Thyroid gland (tissue), 4 donors: ENCODE measurements at regions not wholly inside any gene's neighbourhood (a gene's known extent, or its start where the extent isn't known, plus 50 kb on each side); places are given as distances from the start of the nearest gene placed in this dataset.

ENCODE experiments used
- DNase-seq, 2 donors: peaks; one replicate each; pipeline ENCODE4 v3.0.0-alpha.2; 2019
- H3K27ac ChIP-seq, 3 donors: fragments of 200-600 bp; sonication (generic); 1 replicate in 2 of 3; 2 replicates in 1 of 3; pipeline ENCODE4 v1.5.1; 2016 to 2019; ENCODE audit warnings: mild to moderate bottlenecking in 1 of 3, moderate library complexity in 1 of 3
- H3K27me3 ChIP-seq: fragments of 200-600 bp; sonication (generic); one replicate; pipeline ENCODE4 v1.5.1; 2019
- H3K36me3 ChIP-seq, 2 donors: fragments of 200-600 bp; sonication (generic); one replicate each; pipeline ENCODE4 v1.5.1; 2016 to 2019
- H3K4me1 ChIP-seq, 2 donors: fragments of 200-600 bp; sonication (generic); one replicate each; pipeline ENCODE4 v1.5.1; 2017 to 2019
- H3K4me3 ChIP-seq, 3 donors: fragments of 200-600 bp; sonication (generic); replicated peaks in 1 of 3; 1 replicate in 2 of 3; 2 replicates in 1 of 3; pipeline ENCODE4 v1.5.1; 2016; ENCODE audit warnings: mild to moderate bottlenecking in 1 of 3
- H3K9me3 ChIP-seq: fragments of 200-600 bp; sonication (generic); one replicate; pipeline ENCODE4 v1.5.1; 2017
- CTCF ChIP-seq, 6 experiments: fragments of 200-600 bp in 3 of 6; fragments of 450-650 bp in 3 of 6; sonication (generic) in 3 of 6; IDR thresholded peaks; one replicate each; pipeline ENCODE4 v1.5.1; 2016 to 2019; ENCODE audit warnings: antibody characterized with exemption in 6 of 6, mild to moderate bottlenecking in 2 of 6, inconsistent platforms in 1 of 6, moderate library complexity in 1 of 6
- POLR2A ChIP-seq, 2 donors: fragments of 450-650 bp; IDR thresholded peaks; one replicate each; pipeline ENCODE4 v1.6.1; 2017; ENCODE audit warnings: antibody characterized with exemption in 2 of 2, mild to moderate bottlenecking in 2 of 2, moderate library complexity in 1 of 2
- WGBS, 2 donors: methylation state at CpG; one replicate each; pipeline ENCODE4 v1.1.5; 2017; 5-methylcytosine and 5-hydroxymethylcytosine counted together
- intact Hi-C: fragments of 100-400 bp; cut with DNase I; formaldehyde crosslinking; loops from one replicate; pipeline ENCODE4 v1.15.1; 2023

DNA sequence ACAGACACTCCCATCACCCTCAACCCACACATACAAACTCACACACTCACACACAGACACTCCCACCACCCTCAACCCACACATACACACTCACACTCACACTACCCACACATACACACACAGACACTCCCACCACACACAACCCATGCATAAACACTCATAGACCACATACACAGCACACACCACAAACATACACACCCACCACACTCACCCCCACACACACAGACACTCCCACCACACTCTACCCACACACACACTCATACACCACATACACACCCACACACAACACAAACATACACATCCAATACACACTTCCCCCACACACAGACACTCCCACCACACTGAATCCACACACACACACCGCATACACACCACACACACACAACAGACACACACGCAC lies 521.2 kb downstream of the TCERG1L start:
- no peaks in the 10 kb centered on the region for H3K9me3 ChIP-seq
- H3K27me3 ChIP-seq, result no peaks in the 10 kb centered on the region
- H3K4me1 ChIP-seq, result no peaks in the 10 kb centered on the region
- H3K27ac ChIP-seq, result no peak overlapping the region
- DNase-seq, result no peak
- H3K36me3 ChIP-seq, result no peaks in the 10 kb centered on the region
- intact Hi-C loops, result no loop called here
- TF ChIP-seq POLR2A (IDR thresholded peaks at IDR 0.05) (no peak), CTCF (IDR thresholded peaks at IDR 0.05) (no peak)
- no peak overlapping the region for H3K4me3 ChIP-seq
- 14 to 18% methylated on average over 2 of the region's 2 CpGs for WGBS, 2 donors

DNA sequence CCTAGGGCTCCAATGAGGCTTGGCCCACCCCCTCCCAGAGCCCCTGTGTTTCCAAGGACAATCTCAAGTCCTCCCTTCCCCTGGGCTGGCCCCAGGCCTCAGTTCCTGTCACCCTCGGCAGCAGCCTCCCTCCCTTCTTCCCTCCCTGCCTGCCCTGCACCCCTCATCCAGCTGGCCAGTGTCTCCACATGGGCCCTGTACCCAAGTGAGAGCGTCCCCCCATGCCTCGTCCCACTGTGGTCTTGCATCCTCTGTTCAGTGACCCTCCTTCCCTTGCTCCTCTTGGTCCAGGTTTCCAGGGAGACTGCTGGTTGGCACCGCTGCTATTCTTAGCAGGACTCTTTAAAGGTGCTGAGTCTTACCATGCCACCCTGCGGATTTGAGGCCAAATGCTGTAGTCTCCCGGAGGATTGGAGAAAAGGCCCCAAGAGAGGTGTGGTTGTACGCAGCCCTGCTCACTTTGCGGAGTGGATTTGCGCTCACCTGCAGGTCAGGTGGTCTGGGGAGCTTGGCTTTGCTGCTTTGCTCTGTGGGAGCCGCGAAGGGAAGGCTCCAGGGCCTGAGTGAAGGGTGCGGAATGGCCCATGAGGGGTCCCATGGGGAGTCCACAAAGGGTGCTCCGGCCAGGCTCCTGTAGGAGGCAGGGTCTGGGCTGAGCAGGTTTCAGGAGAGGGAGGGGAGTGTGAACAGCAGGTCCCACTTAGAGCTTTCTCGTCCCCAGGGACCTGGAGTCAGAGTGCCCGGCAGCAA lies 519.2 kb downstream of the TCERG1L start:
- no peak for DNase-seq
- no peak overlapping the region for H3K4me3 ChIP-seq
- H3K27me3 ChIP-seq, result no peaks in the 10 kb centered on the region
- TF ChIP-seq POLR2A (IDR thresholded peaks at IDR 0.05), result no peak
- TF ChIP-seq CTCF (IDR thresholded peaks at IDR 0.05), result no peak
- no peak overlapping the region for H3K27ac ChIP-seq
- H3K4me1 ChIP-seq, result no peaks in the 10 kb centered on the region
- no peaks in the 10 kb centered on the region for H3K9me3 ChIP-seq
- intact Hi-C loops, result no loop called here
- 91 to 93% methylated on average over 15 of the region's 15 CpGs for WGBS, 2 donors
- no peaks in the 10 kb centered on the region for H3K36me3 ChIP-seq

- Histone ChIP-seq H3K9me3 (no peaks in the 10 kb centered on the region), H3K27me3 (no peaks in the 10 kb centered on the region), H3K4me3 (no peak overlapping the region), H3K36me3 (no peaks in the 10 kb centered on the region), H3K4me1 (no peaks in the 10 kb centered on the region), H3K27ac (no peak overlapping the region)
- WGBS, 2 donors, result 58 to 68% methylated on average over 8 to 11 of the region's 11 CpGs
- no peak for DNase-seq
- intact Hi-C loops, result no loop called here
- TF ChIP-seq POLR2A (IDR thresholded peaks at IDR 0.05) (no peak), CTCF (IDR thresholded peaks at IDR 0.05) (no peak)
Measured at GRCh38 chr10:130795819-130796218, 515.7 kb downstream of the TCERG1L start.

- no peaks in the 10 kb centered on the region for H3K4me1 ChIP-seq
- no peaks in the 10 kb centered on the region for H3K27me3 ChIP-seq
- H3K36me3 ChIP-seq, result no peaks in the 10 kb centered on the region
- intact Hi-C loops, result no loop called here
- no peak for TF ChIP-seq POLR2A (IDR thresholded peaks at IDR 0.05)
- no peak for TF ChIP-seq CTCF (IDR thresholded peaks at IDR 0.05)
- H3K4me3 ChIP-seq, result no peak overlapping the region
- H3K9me3 ChIP-seq, result no peaks in the 10 kb centered on the region
- no peak for DNase-seq
- WGBS, 2 donors, result 65 to 81% methylated on average over 6 of the region's 6 CpGs
- H3K27ac ChIP-seq, result no peak overlapping the region
Measured at GRCh38 chr10:130799532-130799931, 512.0 kb downstream of the TCERG1L start.

DNA sequence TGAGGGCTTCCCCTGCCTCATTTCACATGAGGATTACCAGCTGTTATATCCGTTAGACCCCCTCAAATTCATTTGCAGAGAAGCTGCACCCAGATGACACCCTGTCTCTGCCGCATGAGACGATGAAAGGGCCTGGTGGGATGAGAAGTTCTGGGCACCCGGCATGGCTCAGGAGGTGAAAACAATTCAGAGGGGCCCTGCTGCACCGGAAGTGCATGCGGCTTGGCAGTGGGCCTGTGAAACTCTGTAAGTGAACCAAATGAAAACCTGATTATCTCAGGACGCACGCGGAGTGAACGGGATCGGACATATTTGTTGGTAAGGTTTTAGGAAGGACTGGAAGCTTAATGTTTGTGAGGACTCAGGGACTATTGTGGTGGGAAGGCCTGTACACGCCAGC lies 511.2 kb downstream of the TCERG1L start:
- no peaks in the 10 kb centered on the region for H3K9me3 ChIP-seq
- DNase-seq, result no peak
- intact Hi-C loops, result no loop called here
- H3K36me3 ChIP-seq, result no peaks in the 10 kb centered on the region
- H3K4me1 ChIP-seq, result no peaks in the 10 kb centered on the region
- WGBS, 2 donors, result 92% methylated on average over 11 to 12 of the region's 12 CpGs
- no peaks in the 10 kb centered on the region for H3K27me3 ChIP-seq
- no peak overlapping the region for H3K27ac ChIP-seq
- TF ChIP-seq POLR2A (IDR thresholded peaks at IDR 0.05) (no peak), CTCF (IDR thresholded peaks at IDR 0.05) (no peak)
- H3K4me3 ChIP-seq, result no peak overlapping the region
